ENCODE measurements at regions not wholly inside any gene's neighbourhood (a gene's known extent, or its start where the extent isn't known, plus 50 kb on each side); places are given as distances from the start of the nearest gene placed in this dataset.
"Not testable (repeated sequence)": the region's sequence is repeated elsewhere in the genome, so short reads cannot be mapped to it uniquely, and the experiment has no call there.

DNA sequence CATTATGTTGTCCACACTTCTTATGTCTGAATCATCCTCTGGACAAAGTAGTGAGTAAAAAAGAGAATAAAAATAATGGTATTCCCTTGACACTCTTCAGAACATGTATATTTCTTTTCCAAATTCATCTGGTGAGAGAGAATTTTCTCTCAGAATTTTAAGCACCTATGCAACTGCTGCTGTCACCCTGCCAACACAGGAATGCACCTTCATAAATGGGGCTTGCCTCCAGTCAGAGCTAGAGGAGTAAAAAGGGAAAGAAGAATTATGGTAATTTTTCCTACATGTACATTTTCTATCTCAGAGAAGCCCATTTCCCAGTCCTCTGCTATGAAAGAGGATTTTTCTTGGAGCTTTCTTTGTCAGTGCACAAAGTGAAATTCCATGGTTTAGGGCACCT lies 92.2 kb upstream of the ALCAM start:
- no peaks in the 10 kb centered on the region for H3K36me3 ChIP-seq
- peak; percentile 12 for DNase-seq
- H3K9me3 ChIP-seq = no peaks in the 10 kb centered on the region
- no peaks in the 10 kb centered on the region for H3K27me3 ChIP-seq
- H3K4me3 ChIP-seq = no peak overlapping the region

DNA sequence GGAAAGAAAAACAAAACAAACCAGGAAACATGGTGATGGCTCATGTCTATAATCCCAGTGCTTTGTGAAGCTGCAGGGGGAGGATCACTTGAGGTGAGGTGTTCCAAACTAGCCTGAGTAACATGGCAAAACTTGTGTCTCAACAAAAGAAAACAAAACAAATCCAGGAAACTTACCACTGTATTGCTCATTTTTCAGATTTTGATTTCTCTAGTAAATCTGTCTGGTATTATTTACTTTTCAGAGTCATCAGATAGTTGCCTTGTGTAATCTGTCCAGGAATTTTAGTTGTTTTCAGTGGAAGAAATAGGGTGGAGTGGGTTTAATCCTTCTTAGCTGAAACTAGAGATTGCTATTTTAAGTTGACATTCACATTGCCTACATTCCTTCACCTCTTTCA lies 91.8 kb upstream of the ALCAM start:
- DNase-seq = peak; percentile 82
- no peaks in the 10 kb centered on the region; the same call in 1 of the 2 replicates for H3K9me3 ChIP-seq
- H3K27me3 ChIP-seq = no peaks in the 10 kb centered on the region
- H3K36me3 ChIP-seq = no peaks in the 10 kb centered on the region
- H3K4me3 ChIP-seq = no peak overlapping the region

DNA sequence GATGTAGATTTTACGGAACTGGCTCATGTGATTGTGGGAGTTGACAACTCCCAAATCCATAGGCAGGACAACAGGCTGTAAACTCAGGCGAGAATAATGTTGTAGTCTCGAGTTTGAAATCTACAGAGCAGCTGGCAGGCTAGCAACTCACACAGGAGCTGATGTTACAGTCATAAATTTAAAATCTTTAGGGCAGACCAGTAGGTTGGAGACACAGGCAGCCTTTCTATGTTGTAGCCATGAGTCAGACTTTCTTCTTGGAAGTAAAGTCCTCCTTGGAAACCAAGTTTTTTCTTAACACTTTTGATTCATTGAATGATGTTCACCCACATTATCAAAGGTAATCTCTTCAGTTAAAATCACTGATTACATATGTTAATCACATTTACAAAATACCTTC lies 89.1 kb upstream of the ALCAM start:
- Histone ChIP-seq H3K4me3 (no peak overlapping the region), H3K36me3 (no peaks in the 10 kb centered on the region), H3K27me3 (no peaks in the 10 kb centered on the region), H3K9me3 (no peaks in the 10 kb centered on the region; the same call in 1 of the 2 replicates)
- DNase-seq = peak; percentile 64

DNA sequence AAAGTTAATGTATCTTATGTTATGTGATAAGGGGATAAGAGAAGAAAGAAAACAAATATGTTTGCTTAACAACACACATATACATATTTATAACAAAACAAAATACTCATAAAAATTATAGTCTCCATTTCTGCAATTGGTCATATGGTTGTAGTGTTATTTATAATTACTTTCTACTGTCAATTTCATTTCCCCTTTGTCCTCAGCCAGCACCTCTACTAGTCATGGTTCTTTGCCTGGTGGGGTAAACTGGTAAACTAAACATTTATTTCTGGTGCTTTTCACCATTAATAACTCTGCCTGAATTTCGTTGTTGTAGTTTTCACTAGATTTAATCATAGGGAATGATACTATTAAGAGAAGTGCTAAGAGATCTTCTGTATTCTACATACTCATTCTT lies 88.0 kb upstream of the ALCAM start:
- Histone ChIP-seq H3K36me3 (no peaks in the 10 kb centered on the region), H3K4me3 (no peak overlapping the region), H3K27me3 (no peaks in the 10 kb centered on the region), H3K9me3 (no peaks in the 10 kb centered on the region; the same call in 1 of the 2 replicates)
- no peak for DNase-seq

DNA sequence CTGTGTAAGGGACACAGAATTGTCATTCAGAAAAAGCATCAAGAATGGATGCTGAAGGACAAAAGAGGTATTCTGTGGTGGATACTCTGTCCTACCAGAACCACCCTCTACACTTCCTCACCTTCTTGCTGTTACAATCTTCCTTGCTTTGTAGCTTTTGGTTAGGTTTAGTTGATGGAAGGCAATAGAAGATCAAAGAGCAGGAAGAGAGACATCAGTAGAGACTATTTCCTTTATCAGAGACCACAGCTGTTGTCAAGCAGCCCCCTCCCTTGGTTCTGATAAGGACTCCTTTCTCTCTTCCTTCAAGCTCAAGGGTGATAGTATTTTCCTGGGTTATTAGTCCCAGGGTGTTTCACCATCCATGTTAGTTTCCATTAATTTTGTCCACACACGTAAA lies 84.7 kb upstream of the ALCAM start:
- no peak for DNase-seq
- no peaks in the 10 kb centered on the region; the same call in 1 of the 2 replicates for H3K9me3 ChIP-seq
- H3K27me3 ChIP-seq = no peaks in the 10 kb centered on the region

DNA sequence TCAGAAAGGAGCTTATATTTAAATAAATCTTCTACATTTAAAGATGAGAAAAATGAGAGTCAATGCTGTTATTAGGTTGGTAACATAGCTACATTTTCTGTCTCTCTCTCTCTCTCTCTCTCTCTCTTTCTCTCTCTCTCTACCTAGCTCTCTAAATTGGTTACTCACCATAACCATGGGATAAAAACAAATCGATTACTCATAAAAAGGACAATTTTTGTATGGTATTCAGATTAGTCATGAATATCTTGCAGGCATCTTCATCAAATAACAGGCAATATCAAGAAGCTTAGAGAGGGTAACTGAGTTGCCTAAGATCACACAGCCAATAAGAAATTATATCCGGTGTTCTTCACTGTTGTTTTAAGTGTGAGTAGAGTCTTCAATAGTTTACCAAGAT lies 81.8 kb upstream of the ALCAM start:
- H3K9me3 ChIP-seq = no peaks in the 10 kb centered on the region; the same call in 1 of the 2 replicates
- no peaks in the 10 kb centered on the region for H3K36me3 ChIP-seq
- no peak overlapping the region for H3K4me3 ChIP-seq
- no peaks in the 10 kb centered on the region for H3K27me3 ChIP-seq
- DNase-seq = no peak

More for the DNA sequence above, 84.7 kb upstream of the ALCAM start:
- no peaks in the 10 kb centered on the region for H3K36me3 ChIP-seq
- no peak overlapping the region for H3K4me3 ChIP-seq

DNA sequence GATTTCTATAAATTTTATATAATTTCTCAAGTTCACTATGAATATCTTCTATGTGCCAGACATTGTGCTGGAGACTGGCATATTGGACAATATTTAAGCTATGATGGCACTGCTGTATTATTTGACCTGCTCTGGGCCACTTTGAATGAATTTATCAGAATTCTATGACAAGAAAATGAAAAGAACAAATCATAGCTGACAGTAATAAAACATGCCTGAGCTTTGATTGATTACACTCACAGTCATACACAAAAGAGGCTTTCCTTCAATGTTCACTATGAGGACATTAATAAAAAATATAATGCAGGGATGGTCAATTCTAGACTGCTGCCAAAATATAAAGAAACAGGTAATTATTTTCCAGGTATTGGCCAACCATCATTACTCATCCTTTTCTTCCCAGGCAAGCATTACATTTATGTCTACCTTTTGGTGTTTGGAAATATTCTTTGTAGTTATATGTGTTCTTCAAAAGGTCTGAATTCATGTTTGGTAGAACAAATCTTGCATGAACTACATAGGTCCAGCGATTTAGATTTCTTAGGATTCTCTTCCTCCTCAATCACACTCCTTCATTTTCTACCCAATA lies 81.0 kb upstream of the ALCAM start:
- Histone ChIP-seq H3K27me3 (no peaks in the 10 kb centered on the region), H3K4me3 (no peak overlapping the region), H3K36me3 (no peaks in the 10 kb centered on the region), H3K9me3 (no peaks in the 10 kb centered on the region)
- DNase-seq = no peak

DNA sequence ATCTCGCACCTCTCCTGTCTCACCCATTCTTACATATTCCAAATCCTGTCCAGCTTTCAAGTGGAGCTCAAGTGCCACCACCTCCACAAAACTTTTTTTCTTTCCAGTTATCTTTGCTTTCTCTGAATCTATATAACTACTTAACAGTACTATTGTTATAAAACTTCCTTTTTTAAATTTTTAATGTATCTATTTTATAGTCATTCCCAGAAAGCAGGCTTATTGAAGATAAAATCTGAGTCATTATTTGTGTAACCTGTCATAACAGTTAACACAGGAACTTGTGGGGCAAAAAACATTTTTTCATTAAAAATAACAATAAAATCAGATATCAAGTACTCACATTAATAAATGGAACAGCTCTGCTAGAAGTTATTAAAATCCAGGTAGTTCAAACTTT lies 73.3 kb upstream of the ALCAM start:
- no peak for DNase-seq
- H3K36me3 ChIP-seq = no peaks in the 10 kb centered on the region
- peaks cover 2% of the 10 kb centered on the region; the same call in 1 of the 2 replicates for H3K9me3 ChIP-seq
- no peaks in the 10 kb centered on the region for H3K27me3 ChIP-seq
- H3K4me3 ChIP-seq = no peak overlapping the region

DNA sequence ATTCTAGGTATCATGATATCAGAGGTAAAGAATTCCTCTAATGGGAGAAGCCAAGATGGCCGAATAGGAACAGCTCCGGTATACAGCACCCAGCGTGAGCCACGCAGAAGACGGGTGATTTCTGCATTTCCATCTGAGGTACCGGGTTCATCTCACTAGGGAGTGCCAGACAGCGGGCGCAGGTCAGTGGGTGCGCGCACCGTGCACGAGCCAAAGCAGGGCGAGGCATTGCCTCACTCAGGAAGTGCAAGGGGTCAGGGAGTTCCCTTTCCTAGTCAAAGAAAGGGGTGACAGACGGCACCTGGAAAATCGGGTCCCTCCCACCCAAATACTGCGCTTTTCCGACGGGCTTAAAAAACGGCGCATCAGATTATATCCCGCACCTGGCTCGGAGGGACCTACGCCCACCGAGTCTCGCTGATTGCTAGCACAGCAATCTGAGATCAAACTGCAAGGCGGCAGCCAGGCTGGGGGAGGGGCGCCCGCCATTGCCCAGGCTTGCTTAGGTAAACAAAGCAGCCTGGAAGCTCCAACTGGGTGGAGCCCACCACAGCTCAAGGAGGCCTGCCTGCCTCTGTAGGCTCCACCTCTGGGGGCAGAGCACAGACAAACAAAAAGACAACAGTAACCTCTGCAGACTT lies 70.4 kb upstream of the ALCAM start:
- H3K9me3 ChIP-seq, H3K4me3 ChIP-seq, H3K27me3 ChIP-seq, DNase-seq, H3K36me3 ChIP-seq: not testable (repeated sequence)

DNA sequence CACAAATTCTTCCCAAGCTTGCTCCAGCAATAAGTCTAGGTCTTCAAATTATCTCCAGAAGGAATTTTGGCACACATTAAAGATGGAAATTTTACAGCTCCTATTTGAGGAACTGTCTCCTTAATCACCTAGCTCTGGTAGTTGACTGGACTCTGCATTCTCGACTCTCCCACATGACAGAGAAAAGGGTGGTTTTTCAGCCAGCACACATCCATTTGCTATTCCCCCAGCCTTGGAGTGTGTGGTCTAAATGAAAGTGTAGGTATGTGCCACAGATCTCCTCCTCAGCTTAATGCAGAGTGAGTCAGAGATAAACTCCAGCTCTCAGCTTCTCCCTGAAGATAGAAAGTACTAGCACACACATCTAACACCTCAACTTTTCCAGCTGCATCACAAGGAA lies 62.2 kb upstream of the ALCAM start:
- H3K9me3 ChIP-seq = no peaks in the 10 kb centered on the region
- no peaks in the 10 kb centered on the region for H3K27me3 ChIP-seq
- H3K4me3 ChIP-seq = no peak overlapping the region
- no peaks in the 10 kb centered on the region for H3K36me3 ChIP-seq
- no peak for DNase-seq

DNA sequence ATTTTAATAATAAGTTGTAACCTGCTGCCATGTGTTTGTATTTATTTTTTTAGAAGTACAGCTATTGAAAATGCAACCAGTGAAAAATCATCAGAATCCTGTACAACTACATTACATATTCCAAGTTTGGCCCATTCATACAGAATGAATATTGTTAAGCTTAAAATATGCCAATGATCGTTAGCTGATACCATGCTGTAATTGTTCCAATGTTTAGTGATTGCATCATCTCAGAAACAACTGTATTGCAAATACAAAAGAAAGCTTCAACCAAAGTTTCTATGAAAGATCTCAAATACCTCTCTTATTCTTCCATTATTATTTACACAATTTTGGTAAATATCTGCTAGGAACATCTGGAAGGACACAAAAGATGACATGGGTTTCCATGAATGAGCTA lies 51.6 kb upstream of the ALCAM start:
- Histone ChIP-seq H3K4me3 (no peak overlapping the region), H3K27me3 (no peaks in the 10 kb centered on the region), H3K36me3 (no peaks in the 10 kb centered on the region), H3K9me3 (no peaks in the 10 kb centered on the region)
- no peak for DNase-seq

DNA sequence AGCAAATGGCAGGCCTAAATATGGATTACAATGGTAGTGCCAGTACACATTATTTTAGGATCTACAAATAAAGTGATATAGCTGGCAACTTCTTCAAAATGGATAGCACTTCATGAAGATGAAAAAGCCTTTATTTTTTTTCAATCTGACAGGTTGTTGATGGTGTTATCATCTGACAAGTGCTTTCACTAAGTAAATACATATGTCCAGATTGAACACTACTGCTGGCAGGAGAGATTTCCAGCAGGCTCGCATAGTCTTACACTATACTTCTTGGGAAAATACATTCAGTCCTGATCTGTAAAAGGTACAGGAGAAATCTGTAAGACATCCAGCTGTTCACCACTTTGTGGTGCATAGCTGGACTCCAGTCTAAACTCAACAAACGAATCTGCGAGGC lies 50.9 kb upstream of the ALCAM start:
- H3K27me3 ChIP-seq = no peaks in the 10 kb centered on the region
- no peak for DNase-seq
- no peak overlapping the region for H3K4me3 ChIP-seq
- no peaks in the 10 kb centered on the region for H3K36me3 ChIP-seq
- H3K9me3 ChIP-seq = no peaks in the 10 kb centered on the region

DNA sequence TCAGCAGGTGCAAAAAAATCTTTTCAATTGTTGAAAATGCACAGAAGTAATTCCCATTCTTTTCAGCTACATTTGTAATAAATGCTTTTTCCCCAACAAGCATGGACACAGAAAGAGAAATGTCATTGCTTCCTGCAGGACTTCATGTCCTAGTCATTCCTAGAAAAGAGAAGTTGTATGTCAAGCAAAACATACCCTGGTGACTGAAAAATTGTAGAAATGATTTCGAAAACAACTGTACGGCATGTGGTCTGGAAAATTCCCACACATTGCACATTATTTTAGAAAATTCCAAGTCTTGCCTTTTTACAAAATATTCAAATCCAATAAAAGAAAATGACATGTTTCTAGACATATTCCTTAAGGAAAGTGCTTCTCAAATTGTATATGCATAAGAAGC lies 50.4 kb upstream of the ALCAM start:
- Histone ChIP-seq H3K27me3 (no peaks in the 10 kb centered on the region), H3K4me3 (no peak overlapping the region), H3K36me3 (no peaks in the 10 kb centered on the region), H3K9me3 (no peaks in the 10 kb centered on the region)
- DNase-seq = no peak
